ENCODE measurements at regions not wholly inside any gene's neighbourhood (a gene's known extent, or its start where the extent isn't known, plus 50 kb on each side); places are given as distances from the start of the nearest gene placed in this dataset.

- TF ChIP-seq YY1 (IDR thresholded peaks at IDR 0.05; ENCODE audit: insufficient read depth, insufficient read length) (no peak), SUZ12 (IDR thresholded peaks at IDR 0.05; ENCODE audit: extremely low read depth, insufficient read depth, insufficient read length) (no peak)
Measured at GRCh38 chr16:11459722-11460121, 114.5 kb downstream of the RMI2 start.
